GM20000 (cell line): ENCODE measurements at regions not wholly inside any gene's neighbourhood (a gene's known extent, or its start where the extent isn't known, plus 50 kb on each side); places are given as distances from the start of the nearest gene placed in this dataset.
A peak's percentile ranks its signal among the peaks of the same experiment; 100 is the strongest.
"Not testable (repeated sequence)": the region's sequence is repeated elsewhere in the genome, so short reads cannot be mapped to it uniquely, and the experiment has no call there.

Source experiments
- DNase-seq: peaks from one replicate; pipeline ENCODE4 v3.0.0; 2012; ENCODE audit warnings: low spot score
- CTCF ChIP-seq: IDR thresholded peaks from 2 replicates; pipeline ENCODE4 v1.5.1; 2012; ENCODE audit warnings: mild to moderate bottlenecking, control low read depth; ENCODE audit errors: extremely low read depth, missing control alignments

DNA sequence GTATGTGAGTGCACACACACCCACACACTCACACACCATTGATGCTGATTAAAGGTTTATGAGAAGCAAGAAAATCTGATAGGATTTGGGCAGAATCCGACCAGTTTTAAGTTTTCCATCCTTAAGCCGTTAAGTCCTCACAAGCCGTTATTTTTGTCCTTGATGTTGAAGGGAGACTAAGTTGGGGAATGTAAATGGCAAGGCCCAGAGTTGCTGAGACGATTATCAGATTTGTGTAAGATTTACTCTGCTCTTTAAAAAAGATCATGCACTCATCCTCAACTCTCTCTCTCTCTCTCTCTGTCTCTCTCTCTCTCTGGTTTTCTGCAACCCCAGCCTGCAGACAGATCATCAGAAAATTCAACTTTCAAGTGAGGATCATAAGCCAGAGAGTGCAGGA, 238.8 kb downstream of the SMAD2 start:
- no peak for TF ChIP-seq CTCF
- DNase-seq = no peak

- DNase-seq = not testable (repeated sequence)
These were observed 239.7 kb downstream of the SMAD2 start for GRCh38 chr18:47690778-47691177.

DNA sequence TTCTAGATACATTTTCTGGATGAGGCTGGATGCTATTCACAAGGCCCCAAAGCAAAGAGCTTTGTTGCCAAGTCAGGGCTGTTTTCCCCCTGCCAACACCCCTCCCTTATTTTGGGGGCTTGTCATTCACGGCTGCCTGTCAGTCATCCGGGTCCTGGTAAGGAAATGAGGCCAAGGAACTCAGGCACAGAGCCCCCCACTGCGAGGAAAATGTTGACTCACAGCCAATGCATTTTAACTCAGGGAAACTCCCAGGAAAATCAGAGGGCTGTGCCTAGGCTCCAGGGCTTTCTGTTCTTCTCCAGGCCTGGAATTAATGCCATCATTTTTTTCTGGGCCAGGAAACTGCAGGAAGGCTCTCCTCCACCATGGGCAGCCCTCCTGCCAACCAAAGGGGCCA, 241.1 kb downstream of the SMAD2 start:
- DNase-seq = no peak

DNA sequence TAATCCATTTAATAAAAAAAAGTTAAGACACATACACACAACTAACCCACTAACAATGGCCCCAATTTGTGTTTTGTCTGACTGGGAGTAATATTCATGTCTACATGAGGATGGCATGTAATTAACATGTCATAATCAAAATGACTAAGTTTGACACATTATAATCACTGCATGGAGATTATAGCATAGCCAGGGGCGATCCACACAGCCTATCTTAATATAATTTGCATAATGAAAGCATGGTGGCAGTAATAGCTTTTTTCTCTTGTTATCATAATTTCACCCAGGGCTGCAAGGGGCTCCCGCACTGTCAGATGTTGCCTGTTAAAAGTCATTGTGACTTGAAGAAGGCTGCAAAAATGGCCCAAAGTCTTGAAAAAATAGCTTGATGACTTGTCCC, 243.7 kb downstream of the SMAD2 start:
- DNase-seq = no peak
- no peak for TF ChIP-seq CTCF

More for the DNA sequence above, 241.1 kb downstream of the SMAD2 start:
- no peak for TF ChIP-seq CTCF

DNA sequence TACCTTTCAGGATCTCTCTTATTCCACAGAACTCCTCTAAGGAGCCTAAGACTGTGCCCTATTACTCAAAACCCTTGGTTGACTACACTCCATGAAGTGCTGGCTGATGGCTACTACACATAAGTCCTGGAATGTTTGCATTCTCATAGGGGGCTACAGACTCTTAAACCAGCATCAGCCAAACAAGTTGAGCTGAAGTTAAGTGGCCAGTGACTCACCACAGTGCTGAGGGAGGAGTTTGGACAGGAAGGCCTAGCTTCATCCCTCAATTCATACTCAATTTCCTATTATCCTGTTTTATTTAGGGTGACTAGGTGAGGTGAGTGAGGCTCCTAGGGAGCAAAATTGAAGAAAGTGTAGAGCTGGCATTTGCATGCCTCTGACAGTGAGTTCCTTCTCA, 246.7 kb downstream of the SMAD2 start:
- no peak for DNase-seq
- TF ChIP-seq CTCF = no peak

GRCh38 chr18:47682876-47683275, 247.6 kb downstream of the SMAD2 start:
- TF ChIP-seq CTCF = no peak

GRCh38 chr18:47680488-47680887, 250.0 kb downstream of the SMAD2 start:
- TF ChIP-seq CTCF = no peak
- DNase-seq = peak; percentile 76

More at GRCh38 chr18:47682876-47683275, 247.6 kb downstream of the SMAD2 start:
- DNase-seq = no peak

DNA sequence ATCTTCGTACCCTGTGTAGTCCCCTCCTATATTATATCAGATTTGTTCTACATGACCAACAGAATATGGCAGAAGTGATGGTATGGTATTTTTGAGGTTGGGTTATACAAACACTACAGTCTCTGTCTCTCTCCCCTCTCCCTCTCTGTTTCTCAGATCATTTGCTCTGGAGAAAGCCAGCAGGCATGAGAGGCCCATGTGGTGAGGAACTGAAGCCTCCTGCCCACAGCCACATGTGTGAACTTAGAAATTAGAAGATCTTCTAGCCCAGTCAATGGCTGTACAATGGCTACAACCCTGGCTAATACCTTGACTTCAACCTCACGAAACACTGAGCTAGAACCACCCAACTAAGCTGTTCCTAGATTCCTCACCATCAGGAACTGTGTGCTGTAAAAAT, 250.6 kb downstream of the SMAD2 start:
- peak; percentile 31 for DNase-seq
- no peak for TF ChIP-seq CTCF
